Fibroblast of skin of scalp (primary cell): ENCODE measurements at regions not wholly inside any gene's neighbourhood (a gene's known extent, or its start where the extent isn't known, plus 50 kb on each side); places are given as distances from the start of the nearest gene placed in this dataset.
"Not testable (repeated sequence)": the region's sequence is repeated elsewhere in the genome, so short reads cannot be mapped to it uniquely, and the experiment has no call there.

Experiments used
- DNase-seq: peaks from one replicate; pipeline ENCODE4 v3.0.0-alpha.2; 2013

- DNase-seq = not testable (repeated sequence)
These were observed 562.1 kb downstream of the ZNF674 start for GRCh38 chrX:45982958-45983727.

- DNase-seq = no peak
These were observed 564.5 kb downstream of the ZNF674 start for GRCh38 chrX:45980726-45981125.

GRCh38 chrX:45975633-45976032, 569.6 kb downstream of the ZNF674 start:
- no peak for DNase-seq

- DNase-seq = no peak
These were observed 572.6 kb downstream of the ZNF674 start for GRCh38 chrX:45972636-45973035.

- DNase-seq = no peak
These were observed 585.7 kb downstream of the ZNF674 start for GRCh38 chrX:45959567-45959966.

- no peak for DNase-seq
These were observed 588.9 kb downstream of the ZNF674 start for GRCh38 chrX:45956191-45956870.

- no peak for DNase-seq
These were observed 589.6 kb downstream of the ZNF674 start for GRCh38 chrX:45955661-45956060.

GRCh38 chrX:45954026-45954425, 591.2 kb downstream of the ZNF674 start:
- DNase-seq = no peak

- DNase-seq = no peak
These were observed 593.2 kb downstream of the ZNF674 start for GRCh38 chrX:45952030-45952429.

- no peak for DNase-seq
These were observed 609.8 kb downstream of the ZNF674 start for GRCh38 chrX:45935408-45935807.

- no peak for DNase-seq
These were observed 632.9 kb downstream of the ZNF674 start for GRCh38 chrX:45912316-45912715.

GRCh38 chrX:45907786-45908185, 637.4 kb downstream of the ZNF674 start:
- DNase-seq = no peak

GRCh38 chrX:45903781-45904201, 641.4 kb downstream of the ZNF674 start:
- no peak for DNase-seq

GRCh38 chrX:45900766-45901615, 644.2 kb downstream of the ZNF674 start:
- DNase-seq = peak; percentile 77

- DNase-seq = no peak
These were observed 650.2 kb downstream of the ZNF674 start for GRCh38 chrX:45894864-45895645.

GRCh38 chrX:45889471-45889870, 655.8 kb downstream of the ZNF674 start:
- no peak for DNase-seq

- no peak for DNase-seq
These were observed 656.7 kb downstream of the ZNF674 start for GRCh38 chrX:45888518-45888917.

GRCh38 chrX:45885931-45886330, 659.3 kb downstream of the ZNF674 start:
- no peak for DNase-seq

- DNase-seq = no peak
These were observed 665.7 kb downstream of the ZNF674 start for GRCh38 chrX:45879512-45879911.

GRCh38 chrX:45876206-45876605, 669.0 kb downstream of the ZNF674 start:
- DNase-seq = peak; percentile 65

- no peak for DNase-seq
These were observed 671.4 kb downstream of the ZNF674 start for GRCh38 chrX:45873781-45874180.

GRCh38 chrX:45872480-45872879, 671.8 kb upstream of the DIPK2B start:
- no peak for DNase-seq
